Neural cell (in vitro differentiated cells): ENCODE measurements at regions not wholly inside any gene's neighbourhood (a gene's known extent, or its start where the extent isn't known, plus 50 kb on each side); places are given as distances from the start of the nearest gene placed in this dataset.

ENCODE experiments used
- H2AFZ ChIP-seq: fragments of 200-600, 300-800 bp; sonication (generic), shearing (Covaris generic); 2 replicates; pipeline ENCODE4 v1.6.0; 2014; ENCODE audit warnings: low read depth, mild to moderate bottlenecking, antibody characterized with exemption, low read length, moderate library complexity
- H3F3A ChIP-seq: fragments of 200-600 bp; shearing (Covaris generic); 2 replicates; pipeline ENCODE4 v1.6.1; 2016; ENCODE audit warnings: mild to moderate bottlenecking, moderate library complexity, mixed read lengths, antibody characterized with exemption, low read length; ENCODE audit not compliant: insufficient read depth, poor library complexity, severe bottlenecking
- H3K27ac ChIP-seq: fragments of 200-600, 300-800 bp; sonication (generic), shearing (Covaris generic); 2 replicates; pipeline ENCODE4 v1.5.1; 2014; ENCODE audit warnings: mild to moderate bottlenecking, low read length, moderate library complexity
- H3K27me3 ChIP-seq: fragments of 300-800, 200-600 bp; sonication (generic), shearing (Covaris generic); 2 replicates; pipeline ENCODE4 v1.6.0; 2014; ENCODE audit warnings: mild to moderate bottlenecking, low read depth, low read length, moderate library complexity; ENCODE audit not compliant: insufficient read depth
- H3K36me3 ChIP-seq: fragments of 300-800, 200-600 bp; sonication (generic), shearing (Covaris generic); 2 replicates; pipeline ENCODE4 v1.5.1; 2014; ENCODE audit warnings: mild to moderate bottlenecking, antibody characterized with exemption, low read length, moderate library complexity; ENCODE audit not compliant: insufficient read depth
- H3K4me2 ChIP-seq: fragments of 300-800, 200-600 bp; sonication (generic), shearing (Covaris generic); 2 replicates; pipeline ENCODE4 v1.6.0; 2014; ENCODE audit warnings: mild to moderate bottlenecking, low read length
- H3K4me3 ChIP-seq: fragments of 300-800, 200-600 bp; sonication (generic), shearing (Covaris generic); 2 replicates; pipeline ENCODE4 v1.5.1; 2014; ENCODE audit warnings: mild to moderate bottlenecking, low read length, moderate library complexity
- H3K79me2 ChIP-seq: fragments of 200-600 bp; shearing (Covaris generic); replicated peaks from 2 replicates; pipeline ENCODE4 v1.6.0; 2014; ENCODE audit warnings: mild to moderate bottlenecking, low read length, moderate library complexity; ENCODE audit not compliant: insufficient read depth
- H3K9ac ChIP-seq: fragments of 300-800, 200-600 bp; sonication (generic), shearing (Covaris generic); 2 replicates; pipeline ENCODE4 v1.6.1; 2016; ENCODE audit warnings: mild to moderate bottlenecking, low read length, mixed read lengths
- H3K9me2 ChIP-seq: fragments of 200-600 bp; shearing (Covaris generic); 2 replicates; pipeline ENCODE4 v1.6.1; 2016; ENCODE audit warnings: mild to moderate bottlenecking, low read length, mixed read lengths; ENCODE audit not compliant: insufficient read depth
- H3K9me3 ChIP-seq: fragments of 200-600, 300-800 bp; sonication (generic), shearing (Covaris generic); 2 replicates; pipeline ENCODE4 v1.6.1; 2016; ENCODE audit warnings: mild to moderate bottlenecking, mixed run types, low read length, moderate library complexity, mixed read lengths
- H4K20me1 ChIP-seq: fragments of 200-600 bp; shearing (Covaris generic); 2 replicates; pipeline ENCODE4 v1.6.1; 2016; ENCODE audit warnings: mild to moderate bottlenecking, mixed run types; ENCODE audit not compliant: insufficient read depth
- CTCF ChIP-seq: fragments of 450-650 bp; IDR thresholded peaks from 2 replicates; pipeline ENCODE4 v1.5.1; 2014; ENCODE audit warnings: antibody characterized with exemption, mild to moderate bottlenecking, moderate library complexity; ENCODE audit not compliant: poor library complexity, severe bottlenecking
- EP300 ChIP-seq: fragments of 450-650 bp; conservative IDR thresholded peaks from 2 replicates; pipeline ENCODE4 v1.6.1; 2014; ENCODE audit warnings: antibody characterized with exemption, mild to moderate bottlenecking, moderate library complexity; ENCODE audit not compliant: poor library complexity, severe bottlenecking
- EZH2 ChIP-seq: fragments of 200-600, 300-800 bp; shearing (Covaris generic), sonication (generic); IDR thresholded peaks from 2 replicates; pipeline ENCODE4 v1.6.1; 2014; ENCODE audit warnings: antibody characterized with exemption, low read length, borderline replicate concordance, mild to moderate bottlenecking; ENCODE audit not compliant: insufficient read depth, poor library complexity, severe bottlenecking
- MXI1 ChIP-seq: fragments of 450-650 bp; conservative IDR thresholded peaks from 2 replicates; pipeline ENCODE4 v1.6.1; 2014; ENCODE audit warnings: antibody characterized with exemption, mild to moderate bottlenecking; ENCODE audit not compliant: poor library complexity, severe bottlenecking
- POLR2AphosphoS5 ChIP-seq: IDR thresholded peaks from 2 replicates; pipeline ENCODE4 v1.6.1; 2012
- RAD21 ChIP-seq: fragments of 450-650 bp; conservative IDR thresholded peaks from 2 replicates; pipeline ENCODE4 v1.6.1; 2014; ENCODE audit warnings: antibody characterized with exemption, mild to moderate bottlenecking, moderate library complexity
- REST ChIP-seq: IDR thresholded peaks from 2 replicates; pipeline ENCODE4 v1.6.1; 2012; ENCODE audit warnings: borderline replicate concordance
- SMC3 ChIP-seq: fragments of 450-650 bp; conservative IDR thresholded peaks from 2 replicates; pipeline ENCODE4 v1.6.1; 2014; ENCODE audit warnings: antibody characterized with exemption, mild to moderate bottlenecking, moderate library complexity; ENCODE audit not compliant: poor library complexity
- TAF1 ChIP-seq: IDR thresholded peaks from 2 replicates; pipeline ENCODE4 v1.6.1; 2012; ENCODE audit warnings: low read depth

GRCh38 chr10:78504181-78504580, 470.5 kb downstream of the RPS24 start:
- no peaks in the 10 kb centered on the region for H3F3A ChIP-seq
- H4K20me1 ChIP-seq = no peaks in the 10 kb centered on the region
- no peaks in the 10 kb centered on the region for H3K9me3 ChIP-seq
- TF ChIP-seq MXI1 = no peak
- TF ChIP-seq RAD21 = no peak
- no peak for TF ChIP-seq TAF1
- TF ChIP-seq POLR2AphosphoS5 = no peak
- TF ChIP-seq SMC3 = no peak
- TF ChIP-seq REST = no peak
- TF ChIP-seq CTCF = no peak
- TF ChIP-seq EZH2 = no peak
- no peak for TF ChIP-seq EP300
- no peak overlapping the region for H3K27ac ChIP-seq
- H3K79me2 ChIP-seq = no peaks in the 10 kb centered on the region
- H2AFZ ChIP-seq = no peak overlapping the region
- H3K9ac ChIP-seq = no peak overlapping the region
- H3K4me2 ChIP-seq = no peak overlapping the region
- H3K36me3 ChIP-seq = no peaks in the 10 kb centered on the region
- no peak overlapping the region for H3K4me3 ChIP-seq
- no peaks in the 10 kb centered on the region for H3K27me3 ChIP-seq
- no peaks in the 10 kb centered on the region for H3K9me2 ChIP-seq

- no peak overlapping the region for H3K9ac ChIP-seq
- no peak for TF ChIP-seq POLR2AphosphoS5
- no peak for TF ChIP-seq EP300
- TF ChIP-seq CTCF = no peak
- no peaks in the 10 kb centered on the region for H3K79me2 ChIP-seq
- no peak overlapping the region for H3K4me2 ChIP-seq
- H3F3A ChIP-seq = no peaks in the 10 kb centered on the region
- H3K27me3 ChIP-seq = no peaks in the 10 kb centered on the region
- no peak overlapping the region for H3K27ac ChIP-seq
- no peaks in the 10 kb centered on the region for H3K9me2 ChIP-seq
- no peak overlapping the region for H2AFZ ChIP-seq
- H4K20me1 ChIP-seq = no peaks in the 10 kb centered on the region
- H3K4me3 ChIP-seq = no peak overlapping the region
- no peaks in the 10 kb centered on the region for H3K36me3 ChIP-seq
- H3K9me3 ChIP-seq = no peaks in the 10 kb centered on the region
Observed at GRCh38 chr10:78505657-78506056, 472.0 kb downstream of the RPS24 start.
